Stimulated activated CD8-positive, alpha-beta memory T cell treated with anti-CD3 and anti-CD28 coated beads, Interleukin-7, amount 100 ng/mL, for 4 hours (primary cell): ENCODE measurements at regions not wholly inside any gene's neighbourhood (a gene's known extent, or its start where the extent isn't known, plus 50 kb on each side); places are given as distances from the start of the nearest gene placed in this dataset.

ENCODE experiments used
- DNase-seq, 2 donors: peaks; one replicate each; pipeline ENCODE4 v3.0.0-alpha.2; 2020; ENCODE audit warnings: low read depth in 2 of 2

DNA sequence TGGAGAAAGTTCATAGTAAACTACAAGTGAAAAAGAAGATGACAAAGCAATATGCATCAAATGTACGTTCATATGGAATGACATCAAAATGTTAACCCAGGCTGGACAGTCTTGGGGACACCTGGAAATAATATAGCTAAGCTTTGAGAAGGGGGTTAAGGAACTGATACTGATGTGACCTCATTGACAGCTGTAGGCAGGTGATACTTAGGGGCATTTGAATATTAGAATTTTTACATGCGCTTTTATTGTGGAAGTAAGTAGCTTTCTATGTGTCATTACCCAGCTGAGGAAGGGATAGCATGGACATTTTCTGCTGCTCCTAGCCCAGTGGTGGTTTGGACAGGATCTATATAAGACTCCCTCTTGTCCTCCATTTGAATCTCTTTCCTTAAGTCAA, 299.7 kb downstream of the CWC27 start:
- DNase-seq, result no peak

GRCh38 chr5:65070026-65070425, 301.3 kb downstream of the CWC27 start:
- DNase-seq, result no peak

- DNase-seq, result no peak
Measured at GRCh38 chr5:65072850-65073249, 304.1 kb downstream of the CWC27 start.

DNA sequence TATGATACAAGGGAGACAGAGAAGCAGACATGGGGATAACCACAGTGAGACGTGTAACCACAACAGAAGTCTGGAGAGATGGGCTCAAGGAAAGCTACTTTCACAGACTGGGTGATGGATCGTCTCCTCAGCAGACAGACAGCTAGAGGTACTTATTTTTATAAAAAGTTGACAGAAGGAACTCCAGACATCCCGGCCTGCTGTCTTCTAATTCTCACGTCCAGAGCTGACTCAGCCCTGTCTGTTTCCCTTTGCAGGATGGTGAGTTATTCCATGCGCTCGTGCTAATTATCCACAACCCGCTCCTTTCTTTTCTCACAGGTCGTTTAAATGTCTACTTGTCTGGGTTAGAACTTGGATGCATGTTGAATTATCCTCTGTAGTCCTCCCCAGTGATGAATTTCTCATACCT, 304.5 kb downstream of the CWC27 start:
- no peak for DNase-seq

- DNase-seq, result no peak
Measured at GRCh38 chr5:65075623-65076250, 307.0 kb downstream of the CWC27 start.

DNA sequence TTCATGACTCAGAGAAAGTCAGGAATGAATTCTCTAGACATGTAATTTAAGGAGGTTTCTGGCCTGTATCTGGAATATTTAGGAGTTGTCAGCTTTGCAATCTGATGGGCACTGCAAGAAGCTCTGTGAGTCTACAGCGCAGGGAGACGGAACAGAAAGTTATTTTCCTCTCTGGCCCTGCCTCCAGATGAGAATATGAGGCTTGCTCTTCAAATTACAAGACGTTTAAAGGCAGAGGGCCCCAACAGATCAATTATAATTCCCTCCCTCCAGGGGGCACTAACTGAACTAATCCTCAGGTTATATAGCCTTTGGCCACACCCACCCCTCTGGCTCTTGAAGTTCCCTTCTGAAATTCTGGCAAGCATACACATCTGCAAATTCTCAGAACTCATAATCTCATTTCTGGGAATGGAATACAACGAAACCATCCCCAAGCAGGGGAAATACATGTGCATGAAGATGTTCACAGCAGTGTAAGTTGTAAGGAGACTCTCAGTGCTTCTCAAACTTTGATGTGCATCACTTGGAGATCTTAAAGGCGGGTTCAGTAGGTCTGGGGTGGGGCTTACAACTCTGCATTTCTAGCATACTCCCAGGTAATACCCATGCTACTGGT, 307.6 kb downstream of the CWC27 start:
- peak; percentile 61 to 74 for DNase-seq

DNA sequence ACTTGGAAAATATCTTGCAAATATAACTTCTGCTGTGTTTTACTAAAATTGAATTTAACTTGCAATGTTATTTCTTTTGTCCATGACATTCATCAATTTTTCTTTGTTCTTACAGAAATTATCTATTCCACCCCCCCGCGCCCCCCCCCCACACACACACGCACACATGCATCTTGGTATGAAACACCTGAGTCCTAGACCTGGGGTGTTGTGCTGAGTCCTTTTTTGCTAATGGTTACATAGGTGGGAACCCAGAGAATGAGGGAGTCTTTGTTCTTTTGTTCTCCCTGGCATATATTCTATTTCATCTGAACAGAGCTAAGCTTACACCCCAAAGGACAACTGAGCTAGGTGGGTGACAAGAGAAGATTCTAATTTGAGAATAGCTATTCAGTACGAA, 308.9 kb downstream of the CWC27 start:
- no peak for DNase-seq

DNA sequence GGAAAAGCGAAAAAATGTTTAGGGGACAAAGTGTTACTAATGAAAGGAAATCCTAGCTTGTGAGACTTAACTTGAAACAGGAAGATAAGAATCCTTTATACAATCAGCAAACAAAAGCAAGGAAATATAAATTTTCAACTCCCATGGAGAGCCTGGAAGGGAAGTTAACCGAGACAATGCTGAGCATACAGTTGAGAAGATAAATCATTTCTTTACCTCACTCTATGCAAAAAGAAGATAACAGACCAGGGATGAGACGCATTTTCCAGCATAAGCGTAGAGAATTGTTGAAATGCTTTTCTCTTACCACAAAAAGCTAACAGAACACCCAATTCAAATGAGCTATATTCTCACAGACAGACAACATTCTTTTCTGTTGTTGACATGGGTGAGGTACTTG, 309.6 kb downstream of the CWC27 start:
- DNase-seq, result no peak

DNA sequence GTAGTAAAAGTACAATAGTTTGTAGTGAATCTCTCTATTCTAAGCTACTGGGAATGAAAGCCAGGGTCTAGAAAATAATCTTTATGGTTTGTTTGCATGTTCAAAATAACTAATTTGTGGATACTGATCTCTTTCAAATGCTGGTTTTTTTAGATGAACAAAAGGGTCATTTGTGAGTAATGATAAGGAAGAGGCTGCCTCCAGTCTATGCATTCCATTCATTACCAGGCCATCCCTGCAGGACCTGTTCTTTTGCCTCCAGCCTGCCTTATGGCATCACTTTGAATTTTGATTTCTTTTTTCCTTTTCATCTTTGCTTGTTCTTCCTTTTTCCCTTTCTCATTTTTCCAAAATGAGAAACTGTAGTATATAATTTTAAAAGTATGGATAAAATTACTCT, 312.3 kb downstream of the CWC27 start:
- DNase-seq, result no peak

DNA sequence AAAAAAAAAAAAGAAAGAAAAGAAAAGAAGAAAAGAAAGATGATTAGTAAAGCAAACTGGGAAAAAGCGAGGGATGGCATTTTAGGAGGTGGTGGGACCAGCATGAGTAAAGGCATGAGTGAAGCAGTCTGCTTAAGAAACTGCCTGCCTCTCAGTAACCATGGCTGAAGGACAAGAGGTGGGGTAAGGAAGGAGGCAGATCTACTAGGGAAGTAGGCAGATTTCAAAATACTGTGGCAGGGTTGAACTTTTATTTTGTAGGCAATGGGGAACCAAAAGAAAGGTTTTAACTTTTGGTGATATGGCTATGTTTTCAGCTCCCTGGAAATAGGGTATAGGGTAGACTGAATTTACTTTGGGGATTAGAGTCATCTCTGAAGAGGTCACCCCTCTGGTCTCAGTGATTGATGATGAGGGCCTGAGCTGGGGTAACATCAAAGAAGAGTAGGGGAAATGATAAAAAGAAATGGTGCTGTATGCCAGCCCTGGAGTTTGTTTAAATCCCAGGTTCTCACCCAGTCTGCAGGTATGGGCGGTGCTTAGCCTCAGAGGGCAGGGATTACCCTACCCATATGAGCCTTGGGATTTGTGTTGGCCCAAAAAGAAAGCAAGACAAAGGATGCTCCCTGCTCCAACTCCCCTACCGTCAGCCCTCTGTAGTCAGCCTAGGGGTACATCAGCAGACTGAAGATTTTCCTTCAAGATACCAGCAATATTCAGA, 316.2 kb downstream of the CWC27 start:
- no peak for DNase-seq

DNA sequence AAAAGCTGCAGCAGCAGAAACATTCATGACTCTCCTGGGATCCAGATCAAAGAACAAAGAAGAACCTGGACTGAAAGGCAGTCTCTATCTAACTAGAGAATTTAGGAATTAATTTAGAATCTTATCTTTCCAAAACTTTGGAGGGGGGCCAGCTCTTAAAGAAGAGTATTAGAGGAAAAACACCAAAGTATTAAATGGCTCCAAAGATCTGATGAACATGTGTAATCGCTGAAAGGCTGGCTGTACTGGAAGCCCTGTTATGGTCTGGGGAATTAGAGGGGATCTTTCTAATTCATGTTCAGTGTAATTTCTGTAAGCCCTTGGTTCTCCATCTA, 316.8 kb downstream of the CWC27 start:
- no peak for DNase-seq

DNA sequence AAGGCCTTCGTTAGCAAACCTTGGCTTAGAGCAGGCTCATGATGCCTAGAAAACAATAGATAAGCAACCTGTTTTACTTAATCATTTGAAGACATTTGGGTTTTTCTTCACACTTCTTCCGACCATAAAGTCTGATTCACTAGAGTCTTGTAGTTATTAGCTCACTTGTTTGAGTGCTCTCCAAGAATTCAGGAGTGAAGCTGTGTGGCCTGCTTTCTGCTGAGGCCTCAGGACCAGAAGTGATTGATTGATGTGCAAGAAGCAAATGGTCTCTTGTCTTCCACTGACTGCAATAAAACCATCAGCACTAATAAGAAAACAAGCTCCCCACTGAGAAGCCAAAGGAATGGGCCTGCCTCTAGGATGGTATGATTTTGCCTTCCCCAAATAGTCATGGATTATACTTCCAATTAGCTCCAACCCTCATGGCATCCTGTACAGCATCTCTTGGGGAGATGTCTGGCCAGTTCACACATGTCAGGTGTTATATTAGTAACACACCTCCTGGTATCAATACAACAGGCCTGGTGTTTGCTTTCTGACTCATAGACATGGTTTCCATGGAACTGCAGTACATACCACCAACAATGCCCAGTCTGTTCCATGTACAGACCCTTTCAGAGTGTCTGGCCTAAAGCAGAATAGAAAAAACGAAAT, 317.6 kb downstream of the CWC27 start:
- DNase-seq, result no peak

DNA sequence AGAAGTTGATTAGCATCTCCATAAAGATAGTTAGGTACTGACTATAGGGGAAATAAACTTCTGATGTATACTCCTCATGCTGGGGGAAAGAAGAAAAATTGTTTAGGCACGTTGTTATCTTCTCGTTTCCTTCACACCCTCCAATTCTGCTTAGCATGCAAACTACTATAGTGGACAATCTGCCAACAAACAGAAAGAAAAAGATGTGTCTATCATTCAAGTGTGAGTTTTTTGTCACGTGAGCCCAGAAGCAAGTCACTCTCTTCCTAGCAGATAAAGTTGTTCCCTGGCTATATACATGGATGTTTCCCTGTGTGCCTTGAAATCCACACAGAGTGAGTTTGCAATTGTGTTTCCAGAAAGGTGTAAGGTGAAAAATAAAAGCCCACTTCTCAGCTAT, 318.4 kb downstream of the CWC27 start:
- DNase-seq, result no peak

DNA sequence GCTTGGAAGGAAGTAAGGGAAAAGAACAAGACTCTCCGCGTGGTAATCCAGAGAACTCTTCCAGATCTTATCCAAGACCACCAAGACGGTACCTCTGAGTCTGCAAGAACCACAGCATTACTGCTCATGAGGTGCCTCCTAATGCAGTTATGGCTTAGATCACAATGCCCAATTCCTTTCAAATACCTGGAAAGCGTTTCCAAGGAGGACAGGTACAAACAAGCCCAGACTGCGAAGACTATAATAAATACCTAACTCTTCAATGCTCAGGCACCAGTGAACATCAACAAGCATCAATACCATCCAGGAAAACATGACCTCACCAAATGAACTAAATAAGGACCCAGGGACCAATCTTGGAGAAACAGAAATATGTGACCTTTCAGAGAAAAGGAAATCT, 325.5 kb downstream of the CWC27 start:
- no peak for DNase-seq

DNA sequence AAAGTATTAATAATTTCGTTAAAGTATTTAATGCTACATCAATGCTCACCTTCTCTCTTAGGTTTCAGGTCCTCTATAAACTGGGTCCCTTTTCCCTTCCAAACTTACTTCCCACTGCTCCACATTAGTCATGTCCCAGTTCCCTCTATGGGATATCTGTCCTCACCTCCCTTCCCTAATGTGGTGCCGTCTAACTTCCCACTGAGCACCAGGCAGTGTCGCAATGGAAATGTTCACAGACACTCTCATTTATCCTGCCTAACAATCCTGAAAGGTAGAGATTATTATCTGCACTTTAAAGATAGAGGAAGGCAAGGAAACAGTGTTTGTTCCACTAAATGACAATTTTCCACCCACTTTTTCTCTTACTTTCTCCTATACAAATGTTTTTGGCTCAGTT, 329.7 kb downstream of the CWC27 start:
- DNase-seq, result no peak
